ENCODE measurements at regions not wholly inside any gene's neighbourhood (a gene's known extent, or its start where the extent isn't known, plus 50 kb on each side); places are given as distances from the start of the nearest gene placed in this dataset.

GRCh38 chr5:124257048-124257447 lies 489.4 kb downstream of the ZNF608 start:
- CTCF ChIA-PET, result no interaction called here
- no peak overlapping the region for H3K4me3 ChIP-seq (ENCODE audit: low read depth, low read length)
- no peak for TF ChIP-seq SCRT2 (tag by site-specific recombination; IDR thresholded peaks at IDR 0.05)
- no peak for TF ChIP-seq ZNF114 (tag by site-specific recombination; IDR thresholded peaks at IDR 0.05)
- no peak for TF ChIP-seq ZNF529 (tag by site-specific recombination; IDR thresholded peaks at IDR 0.05; ENCODE audit: insufficient replicate concordance)
- no peak for TF ChIP-seq ZNF449 (tag by site-specific recombination; IDR thresholded peaks at IDR 0.05)
- no peak for TF ChIP-seq GLIS1 (tag by site-specific recombination; IDR thresholded peaks at IDR 0.05)
- TF ChIP-seq ZNF175 (tag by site-specific recombination; IDR thresholded peaks at IDR 0.05), result no peak
- TF ChIP-seq ZNF24 (tag by site-specific recombination; IDR thresholded peaks at IDR 0.05), result no peak
- TF ChIP-seq ZNF76 (tag by site-specific recombination; IDR thresholded peaks at IDR 0.05; ENCODE audit: borderline replicate concordance, low read depth), result no peak
- TF ChIP-seq ZNF513 (tag by site-specific recombination; IDR thresholded peaks at IDR 0.05), result no peak
- no peak for TF ChIP-seq ZNF677 (tag by site-specific recombination; IDR thresholded peaks at IDR 0.05)
- no peak for TF ChIP-seq ZNF623 (tag by site-specific recombination; IDR thresholded peaks at IDR 0.05)

GRCh38 chr5:124253203-124253810 lies 493.1 kb downstream of the ZNF608 start:
- POLR2A ChIA-PET, result interaction anchor here (0.8 kb wide), 1 partner anchor 11 kb away, joined by 3 read pairs; no protein-coding TSS in a partner anchor
- TF ChIP-seq ZFP37 (tag by site-specific recombination; IDR thresholded peaks at IDR 0.05) (no peak), ZNF670 (tag by site-specific recombination; IDR thresholded peaks at IDR 0.05; ENCODE audit: low read depth) (no peak), ZNF521 (tag by site-specific recombination; IDR thresholded peaks at IDR 0.05) (no peak), ZNF19 (tag by site-specific recombination; IDR thresholded peaks at IDR 0.05; ENCODE audit: low read depth) (no peak), REST (tag by site-specific recombination; IDR thresholded peaks at IDR 0.05) (no peak), ZNF391 (tag by site-specific recombination; IDR thresholded peaks at IDR 0.05; ENCODE audit: borderline replicate concordance, low read depth) (no peak), ZNF148 (tag by site-specific recombination; IDR thresholded peaks at IDR 0.05; ENCODE audit: borderline replicate concordance) (no peak), PRDM4 (tag by site-specific recombination; IDR thresholded peaks at IDR 0.05) (no peak), ZBTB20 (tag by site-specific recombination; IDR thresholded peaks at IDR 0.05) (no peak), ZNF747 (tag by site-specific recombination; IDR thresholded peaks at IDR 0.05) (no peak), BCL11B (tag by site-specific recombination; IDR thresholded peaks at IDR 0.05; ENCODE audit: low read depth) (no peak), EGR2 (tag by site-specific recombination; IDR thresholded peaks at IDR 0.05; ENCODE audit: low read depth) (no peak), ZNF530 (tag by site-specific recombination; IDR thresholded peaks at IDR 0.05; ENCODE audit: low read depth) (no peak)

More at GRCh38 chr5:124257048-124257447, 489.4 kb downstream of the ZNF608 start:
- H3K9me3 ChIP-seq (ENCODE audit: control insufficient read depth, insufficient read depth, low read depth, low read length), result no peaks in the 10 kb centered on the region
- no peak overlapping the region for H3K27ac ChIP-seq (ENCODE audit: extremely low read depth, low read depth, low read length)
- H3K4me1 ChIP-seq (ENCODE audit: control insufficient read depth, insufficient read depth, low read length), result no peaks in the 10 kb centered on the region
- POLR2A ChIA-PET, result no interaction called here
- H3K36me3 ChIP-seq (ENCODE audit: control insufficient read depth in 2 of 2, insufficient read depth in 1 of 2, low read length in 2 of 2), result no peaks in the 10 kb centered on the region

More at GRCh38 chr5:124253203-124253810, 493.1 kb downstream of the ZNF608 start:
- Histone ChIP-seq H3K4me1 (ENCODE audit: control insufficient read depth, insufficient read depth, low read length) (no peaks in the 10 kb centered on the region), H3K4me3 (ENCODE audit: low read depth, low read length) (no peak overlapping the region), H3K9me3 (ENCODE audit: control insufficient read depth, insufficient read depth, low read depth, low read length) (no peaks in the 10 kb centered on the region), H3K36me3 (ENCODE audit: control insufficient read depth in 2 of 2, insufficient read depth in 1 of 2, low read length in 2 of 2) (no peaks in the 10 kb centered on the region), H3K27ac (ENCODE audit: extremely low read depth, low read depth, low read length) (no peak overlapping the region)
- CTCF ChIA-PET, result no interaction called here

Data from HEK293 (cell line).